GM12878 (cell line): ENCODE measurements at regions not wholly inside any gene's neighbourhood (a gene's known extent, or its start where the extent isn't known, plus 50 kb on each side); places are given as distances from the start of the nearest gene placed in this dataset.

Experiments
- ATAC-seq: fragments of 200-7000 bp; cut with Tn5 transposase; 3 replicates; pipeline ENCODE4 v1.9.1; 2020; ENCODE audit warnings: mild to moderate bottlenecking, moderate library complexity
- BruUV-seq: library from RNA; stranded (reverse); fragments of 400-500 nt; replicated peaks from 2 replicates; lab custom pipeline; 2021; lab: Mats Ljungman, UMichigan
- CTCF ChIA-PET: fragments of 300-600 bp; sonication (Branson Sonifier 250); formaldehyde crosslinking; extraction: SDS; loops from one replicate; lab custom pipeline; 2021; ENCODE audit warnings: inconsistent platforms; lab: Yijun Ruan, JAX
- POLR2A ChIA-PET: fragments of 350-600 bp; formaldehyde crosslinking; extraction: SDS; loops from one replicate; lab custom pipeline; 2021; ENCODE audit warnings: inconsistent platforms; lab: Charles Lee
- RAD21 ChIA-PET: fragments of 300-600 bp; sonication (Branson Sonifier 250); formaldehyde crosslinking; loops from one replicate; lab custom pipeline; 2023; ENCODE audit warnings: antibody characterized with exemption; ENCODE audit not compliant: unreplicated experiment; lab: Charles Lee
- SMC1A ChIA-PET: fragments of 300-600 bp; sonication (Branson Sonifier 250); formaldehyde crosslinking; loops from one replicate; lab custom pipeline; 2023; ENCODE audit not compliant: unreplicated experiment, uncharacterized antibody; lab: Charles Lee
- DNase-seq: peaks from one replicate; pipeline ENCODE4 v3.0.0-alpha.2; 2011; ENCODE audit warnings: low read depth, low spot score
- FAIRE-seq: peaks from 3 replicates; lab custom pipeline; 2011; peaks lifted over from hg19 to GRCh38; lab: Jason Lieb, UNC
- H2AFZ ChIP-seq: 2 replicates; pipeline ENCODE4 v1.6.0; 2011; ENCODE audit warnings: low read depth, low read length, control low read depth; ENCODE audit not compliant: control insufficient read depth
- H3K27ac ChIP-seq: 2 replicates; pipeline ENCODE4 v1.5.1; 2011; ENCODE audit warnings: control low read depth; ENCODE audit not compliant: control insufficient read depth, insufficient read depth
- H3K27me3 ChIP-seq, 2 experiments: replicated peaks in 1 of 2; 2 replicates each; pipeline versions ENCODE4 v1.6.0 to v1.6.1; 2011; ENCODE audit warnings: low read length in 1 of 2; ENCODE audit not compliant: control insufficient read depth in 2 of 2, insufficient read depth in 2 of 2
- H3K36me3 ChIP-seq, 2 experiments: 2 replicates each; pipeline ENCODE4 v1.5.1; 2011; ENCODE audit warnings: low read length in 1 of 2; ENCODE audit not compliant: control insufficient read depth in 2 of 2, insufficient read depth in 2 of 2
- H3K4me1 ChIP-seq: 2 replicates; pipeline ENCODE4 v1.6.1; 2011; ENCODE audit warnings: mild to moderate bottlenecking, low read length, moderate library complexity, mixed read lengths; ENCODE audit not compliant: control insufficient read depth, insufficient read depth
- H3K4me2 ChIP-seq: 2 replicates; pipeline ENCODE4 v1.6.0; 2011; ENCODE audit warnings: control low read depth; ENCODE audit not compliant: control insufficient read depth, insufficient read depth
- H3K4me3 ChIP-seq: fragments of 200-600 bp; sonication (generic); 2 replicates; pipeline ENCODE4 v1.5.1; 2016
- H3K79me2 ChIP-seq: 2 replicates; pipeline ENCODE4 v1.6.0; 2011; ENCODE audit warnings: low read length; ENCODE audit not compliant: control insufficient read depth, insufficient read depth
- H3K9ac ChIP-seq: 2 replicates; pipeline ENCODE4 v1.8.0; 2011; ENCODE audit warnings: low read length, control low read depth, mixed read lengths; ENCODE audit not compliant: control insufficient read depth, insufficient read depth
- H3K9me3 ChIP-seq: replicated peaks from 3 replicates; pipeline ENCODE4 v1.5.1; 2011; ENCODE audit warnings: mild to moderate bottlenecking, low read length; ENCODE audit not compliant: control insufficient read depth, insufficient read depth
- H4K20me1 ChIP-seq: 2 replicates; pipeline ENCODE4 v1.6.0; 2011; ENCODE audit not compliant: control insufficient read depth, insufficient read depth
- ATF3 ChIP-seq: IDR thresholded peaks from 2 replicates; pipeline ENCODE4 v1.6.1; 2011; ENCODE audit warnings: low read depth, mild to moderate bottlenecking, low read length, moderate library complexity, borderline replicate concordance; ENCODE audit errors: extremely low read depth
- CREB1 ChIP-seq: IDR thresholded peaks from 2 replicates; pipeline ENCODE4 v1.6.1; 2012; ENCODE audit warnings: low read depth, mild to moderate bottlenecking, inconsistent platforms
- EED ChIP-seq: sonication (generic); IDR thresholded peaks from 2 replicates; pipeline ENCODE4 v1.6.1; 2016; ENCODE audit warnings: antibody characterized with exemption, low read depth
- IKZF1 ChIP-seq: fragments of 450-650 bp; conservative IDR thresholded peaks from 2 replicates; pipeline ENCODE4 v1.6.1; 2017; ENCODE audit warnings: antibody characterized with exemption, mild to moderate bottlenecking
- PRDM15 ChIP-seq: fragments of 450-650 bp; formaldehyde crosslinking; IDR thresholded peaks from 2 replicates; pipeline ENCODE4 v1.4.0; 2020; ENCODE audit warnings: mild to moderate bottlenecking, moderate library complexity
- WGBS: methylation state at CpG from one replicate; pipeline ENCODE4 v1.1.6; 2016; ENCODE audit warnings: low lambda C conversion rate; ENCODE audit not compliant: insufficient replicate concordance, insufficient coverage; ENCODE audit errors: missing lambda C conversion rate; 5-methylcytosine and 5-hydroxymethylcytosine counted together
- in situ Hi-C: fragments of 300-500 bp; cut with MboI; formaldehyde crosslinking; loops from 9 replicates; pipeline ENCODE4 v1.14.3; 2018; ENCODE audit warnings: mixed read lengths
- intact Hi-C: fragments of 100-400 bp; cut with micrococcal nuclease; formaldehyde crosslinking; loops from one replicate; pipeline ENCODE4 v1.14.2; 2022; ENCODE audit not compliant: unreplicated experiment

- RAD21 ChIA-PET: no interaction called here
- Histone ChIP-seq H3K36me3 (no peaks in the 10 kb centered on the region), H3K27ac (no peak overlapping the region), H4K20me1 (no peaks in the 10 kb centered on the region), H3K4me2 (no peak overlapping the region), H3K4me1 (no peaks in the 10 kb centered on the region), H3K27me3 (no peaks in the 10 kb centered on the region), H3K9me3 (no peaks in the 10 kb centered on the region), H3K79me2 (no peaks in the 10 kb centered on the region), H3K4me3 (no peak overlapping the region), H3K9ac (no peak overlapping the region), H2AFZ (no peak overlapping the region)
- TF ChIP-seq PRDM15 (CRISPR knock-in tag) (no peak), IKZF1 (no peak), CREB1 (no peak), ATF3 (no peak), EED (no peak)
- 33% methylated on average over 3 of the region's 3 CpGs for WGBS
- ATAC-seq (no peak), DNase-seq (no peak), FAIRE-seq (no peak)
- BruUV-seq: no TSS peak
- CTCF ChIA-PET: no interaction called here
- intact Hi-C loops (no loop called here), in situ Hi-C loops (no loop called here)
- SMC1A ChIA-PET: no interaction called here
- POLR2A ChIA-PET: no interaction called here
Measured at GRCh38 chr1:60615666-60616065, 466.7 kb upstream of the NFIA start.
